ELR (cell line): ENCODE measurements at regions not wholly inside any gene's neighbourhood (a gene's known extent, or its start where the extent isn't known, plus 50 kb on each side); places are given as distances from the start of the nearest gene placed in this dataset.
A peak's percentile ranks its signal among the peaks of the same experiment; 100 is the strongest.
"Not testable (repeated sequence)": the region's sequence is repeated elsewhere in the genome, so short reads cannot be mapped to it uniquely, and the experiment has no call there.

ENCODE experiments used
- DNase-seq: peaks from one replicate; pipeline ENCODE4 v3.0.0-alpha.2; 2015; ENCODE audit warnings: low read depth

- DNase-seq = no peak
Observed at GRCh38 chr5:101206534-101206933, 303.5 kb upstream of the ST8SIA4 start.

- DNase-seq = not testable (repeated sequence)
Observed at GRCh38 chr5:101205065-101205464, 302.0 kb upstream of the ST8SIA4 start.

GRCh38 chr5:101180365-101180764 is 277.3 kb upstream of the ST8SIA4 start:
- DNase-seq = not testable (repeated sequence)

GRCh38 chr5:101176605-101177004 is 273.5 kb upstream of the ST8SIA4 start:
- no peak for DNase-seq

- DNase-seq = no peak
Observed at GRCh38 chr5:101174981-101175380, 271.9 kb upstream of the ST8SIA4 start.

GRCh38 chr5:101163088-101163487 is 260.0 kb upstream of the ST8SIA4 start:
- no peak for DNase-seq

- no peak for DNase-seq
Observed at GRCh38 chr5:101160002-101160401, 256.9 kb upstream of the ST8SIA4 start.

- DNase-seq = no peak
Observed at GRCh38 chr5:101159006-101159405, 255.9 kb upstream of the ST8SIA4 start.

- no peak for DNase-seq
Observed at GRCh38 chr5:101153526-101153925, 250.4 kb upstream of the ST8SIA4 start.

- no peak for DNase-seq
Observed at GRCh38 chr5:101143526-101143925, 240.4 kb upstream of the ST8SIA4 start.

GRCh38 chr5:101142102-101142501 is 239.0 kb upstream of the ST8SIA4 start:
- peak; percentile 33 for DNase-seq

- no peak for DNase-seq
Observed at GRCh38 chr5:101136454-101136853, 233.4 kb upstream of the ST8SIA4 start.

- no peak for DNase-seq
Observed at GRCh38 chr5:101123363-101123762, 220.3 kb upstream of the ST8SIA4 start.

- no peak for DNase-seq
Observed at GRCh38 chr5:101112645-101113044, 209.6 kb upstream of the ST8SIA4 start.

GRCh38 chr5:101103874-101104273 is 200.8 kb upstream of the ST8SIA4 start:
- no peak for DNase-seq

- DNase-seq = peak; percentile 44
Observed at GRCh38 chr5:101102506-101102905, 199.4 kb upstream of the ST8SIA4 start.

GRCh38 chr5:101091902-101092301 is 188.8 kb upstream of the ST8SIA4 start:
- DNase-seq = no peak

GRCh38 chr5:101084353-101084752 is 181.3 kb upstream of the ST8SIA4 start:
- no peak for DNase-seq

- DNase-seq = peak; percentile 2
Observed at GRCh38 chr5:101080462-101081240, 177.6 kb upstream of the ST8SIA4 start.

GRCh38 chr5:101068298-101068697 is 165.2 kb upstream of the ST8SIA4 start:
- DNase-seq = no peak

- DNase-seq = no peak
Observed at GRCh38 chr5:101067429-101067828, 164.3 kb upstream of the ST8SIA4 start.

GRCh38 chr5:101062902-101063301 is 159.8 kb upstream of the ST8SIA4 start:
- DNase-seq = no peak

GRCh38 chr5:101047181-101047580 is 144.1 kb upstream of the ST8SIA4 start:
- DNase-seq = no peak

- DNase-seq = peak; percentile 42
Observed at GRCh38 chr5:101045689-101046088, 142.6 kb upstream of the ST8SIA4 start.
